Ishikawa (cell line): ENCODE measurements at regions not wholly inside any gene's neighbourhood (a gene's known extent, or its start where the extent isn't known, plus 50 kb on each side); places are given as distances from the start of the nearest gene placed in this dataset.

Experiments used
- CEBPB ChIP-seq: IDR thresholded peaks from 2 replicates; pipeline ENCODE4 v1.6.1; 2012
- MAX ChIP-seq: IDR thresholded peaks from 2 replicates; pipeline ENCODE4 v1.6.1; 2012
- YY1 ChIP-seq: IDR thresholded peaks from 2 replicates; pipeline ENCODE4 v1.6.1; 2012; ENCODE audit warnings: low read depth

- no peak for TF ChIP-seq MAX
- no peak for TF ChIP-seq CEBPB
- no peak for TF ChIP-seq YY1
Observed at GRCh38 chr20:6200092-6200491, 77.3 kb upstream of the FERMT1 start.
